ENCODE measurements at regions not wholly inside any gene's neighbourhood (a gene's known extent, or its start where the extent isn't known, plus 50 kb on each side); places are given as distances from the start of the nearest gene placed in this dataset.

DNA sequence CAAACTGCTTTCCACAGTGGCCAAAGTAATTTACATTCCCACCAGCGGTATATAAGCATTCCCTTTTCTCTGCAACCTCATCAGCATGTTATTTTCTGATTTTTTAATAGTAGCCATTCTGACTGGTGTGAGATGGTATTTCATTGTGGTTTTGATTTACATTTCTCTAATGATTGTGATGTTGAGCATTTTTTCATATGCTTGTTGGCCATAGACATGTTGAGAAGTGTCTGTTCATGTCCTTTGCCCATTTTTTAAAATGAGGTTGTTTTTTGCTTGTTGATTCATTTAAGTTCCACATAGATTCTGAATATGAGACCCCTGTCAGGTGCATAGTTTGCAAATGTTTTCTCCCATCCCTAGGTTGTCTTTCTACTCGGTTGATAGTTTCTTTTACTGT is 254.5 kb upstream of the MPDZ start:
- TF ChIP-seq POLR2A (IDR thresholded peaks at IDR 0.05), result no peak
- TF ChIP-seq, protein P1, sequence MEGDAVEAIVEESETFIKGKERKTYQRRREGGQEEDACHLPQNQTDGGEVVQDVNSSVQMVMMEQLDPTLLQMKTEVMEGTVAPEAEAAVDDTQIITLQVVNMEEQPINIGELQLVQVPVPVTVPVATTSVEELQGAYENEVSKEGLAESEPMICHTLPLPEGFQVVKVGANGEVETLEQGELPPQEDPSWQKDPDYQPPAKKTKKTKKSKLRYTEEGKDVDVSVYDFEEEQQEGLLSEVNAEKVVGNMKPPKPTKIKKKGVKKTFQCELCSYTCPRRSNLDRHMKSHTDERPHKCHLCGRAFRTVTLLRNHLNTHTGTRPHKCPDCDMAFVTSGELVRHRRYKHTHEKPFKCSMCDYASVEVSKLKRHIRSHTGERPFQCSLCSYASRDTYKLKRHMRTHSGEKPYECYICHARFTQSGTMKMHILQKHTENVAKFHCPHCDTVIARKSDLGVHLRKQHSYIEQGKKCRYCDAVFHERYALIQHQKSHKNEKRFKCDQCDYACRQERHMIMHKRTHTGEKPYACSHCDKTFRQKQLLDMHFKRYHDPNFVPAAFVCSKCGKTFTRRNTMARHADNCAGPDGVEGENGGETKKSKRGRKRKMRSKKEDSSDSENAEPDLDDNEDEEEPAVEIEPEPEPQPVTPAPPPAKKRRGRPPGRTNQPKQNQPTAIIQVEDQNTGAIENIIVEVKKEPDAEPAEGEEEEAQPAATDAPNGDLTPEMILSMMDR (IDR thresholded peaks at IDR 0.05), result no peak

Data from sigmoid colon (tissue), 3 donors.